Mammary epithelial cell (primary cell): ENCODE measurements at regions not wholly inside any gene's neighbourhood (a gene's known extent, or its start where the extent isn't known, plus 50 kb on each side); places are given as distances from the start of the nearest gene placed in this dataset.

ENCODE experiments used
- EZH2 ChIP-seq: IDR thresholded peaks from 2 replicates; pipeline ENCODE4 v1.6.1; 2012; ENCODE audit warnings: low read length, inconsistent platforms, borderline replicate concordance
- TF ChIP-seq, protein P1 (sequence below), 2 donors: IDR thresholded peaks in 1 of 2; conservative IDR thresholded peaks in 1 of 2; 2 replicates each; pipeline ENCODE4 v1.5.1; 2011 to 2012; ENCODE audit warnings: inconsistent platforms in 2 of 2, low read length in 2 of 2, mild to moderate bottlenecking in 2 of 2, control low read depth in 1 of 2, low read depth in 1 of 2; ENCODE audit not compliant: insufficient read depth in 1 of 2; ENCODE audit errors: extremely low read depth in 1 of 2

DNA sequence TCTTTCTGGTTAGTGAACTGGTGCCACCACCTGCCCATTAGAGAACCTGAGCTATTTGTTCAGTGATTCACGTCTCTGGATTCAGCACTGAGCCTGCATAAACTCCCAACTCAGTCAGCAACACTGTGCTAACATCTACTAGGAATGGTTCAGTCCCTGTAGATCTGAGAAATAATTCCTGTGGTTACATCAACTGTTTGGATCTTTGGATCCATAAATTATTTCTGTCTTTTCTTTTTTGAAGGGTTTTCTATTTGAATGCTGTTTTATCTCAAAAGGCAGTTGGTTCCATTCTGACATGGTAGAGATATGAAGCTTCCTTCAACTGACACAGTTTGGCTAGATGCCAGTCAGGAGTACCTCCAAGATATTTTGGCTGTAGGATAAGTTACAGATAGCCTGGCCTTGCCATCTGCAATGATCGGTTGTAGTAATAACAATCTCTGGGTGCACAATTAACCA is 125.9 kb downstream of the TRMT11 start:
- TF ChIP-seq, protein P1, sequence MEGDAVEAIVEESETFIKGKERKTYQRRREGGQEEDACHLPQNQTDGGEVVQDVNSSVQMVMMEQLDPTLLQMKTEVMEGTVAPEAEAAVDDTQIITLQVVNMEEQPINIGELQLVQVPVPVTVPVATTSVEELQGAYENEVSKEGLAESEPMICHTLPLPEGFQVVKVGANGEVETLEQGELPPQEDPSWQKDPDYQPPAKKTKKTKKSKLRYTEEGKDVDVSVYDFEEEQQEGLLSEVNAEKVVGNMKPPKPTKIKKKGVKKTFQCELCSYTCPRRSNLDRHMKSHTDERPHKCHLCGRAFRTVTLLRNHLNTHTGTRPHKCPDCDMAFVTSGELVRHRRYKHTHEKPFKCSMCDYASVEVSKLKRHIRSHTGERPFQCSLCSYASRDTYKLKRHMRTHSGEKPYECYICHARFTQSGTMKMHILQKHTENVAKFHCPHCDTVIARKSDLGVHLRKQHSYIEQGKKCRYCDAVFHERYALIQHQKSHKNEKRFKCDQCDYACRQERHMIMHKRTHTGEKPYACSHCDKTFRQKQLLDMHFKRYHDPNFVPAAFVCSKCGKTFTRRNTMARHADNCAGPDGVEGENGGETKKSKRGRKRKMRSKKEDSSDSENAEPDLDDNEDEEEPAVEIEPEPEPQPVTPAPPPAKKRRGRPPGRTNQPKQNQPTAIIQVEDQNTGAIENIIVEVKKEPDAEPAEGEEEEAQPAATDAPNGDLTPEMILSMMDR (conservative IDR thresholded peaks at IDR 0.05 in 1 of 2, IDR thresholded peaks at IDR 0.05 in 1 of 2; ENCODE audit: extremely low read depth in 1 of 2, insufficient read depth in 1 of 2, low read depth in 1 of 2, low read length in 2 of 2), result no peak
- TF ChIP-seq EZH2, result no peak
